ENCODE measurements at regions not wholly inside any gene's neighbourhood (a gene's known extent, or its start where the extent isn't known, plus 50 kb on each side); places are given as distances from the start of the nearest gene placed in this dataset.

GRCh38 chr2:47226132-47226922 lies 50.0 kb upstream of the CALM2 start:
- 30% methylated on average over 2 of the region's 4 CpGs for WGBS (ENCODE audit: insufficient coverage)
- Mint-ChIP-seq H3K36me3 (no peaks in the 10 kb centered on the region), H3K9me3 (peaks cover 0 to 1% (median 0%) of the 10 kb centered on the region in 7 donors), H3K27ac (peak overlapping the region in 1 of 7 donors; percentile 42), H3K27me3 (ENCODE audit: low read depth in 3 of 3) (peaks cover 1 to 2% (median 2%) of the 10 kb centered on the region in 3 donors), H3K4me3 (no peak overlapping the region), H3K4me1 (no peaks in the 10 kb centered on the region)
- H3K9me3 ChIP-seq (replicated peaks in 1 of 2; ENCODE audit: control insufficient read depth in 1 of 2, insufficient read depth in 1 of 2, low read length in 2 of 2) = no peaks in the 10 kb centered on the region
- DNase-seq = no peak
- no peak overlapping the region for H3K27ac ChIP-seq (ENCODE audit: low read depth in 1 of 2, low read length in 2 of 2)
- no peak for TF ChIP-seq CTCF (IDR thresholded peaks at IDR 0.05)
- H3K79me2 ChIP-seq (ENCODE audit: insufficient read depth, low read length) = no peaks in the 10 kb centered on the region
- no peaks in the 10 kb centered on the region for H4K20me1 ChIP-seq (ENCODE audit: insufficient read depth, low read length)
- H3K4me1 ChIP-seq (ENCODE audit: control insufficient read depth in 1 of 2, insufficient read depth in 2 of 2, low read length in 2 of 2) = no peaks in the 10 kb centered on the region
- H3K4me3 ChIP-seq (replicated peaks in 1 of 3; ENCODE audit: low read depth in 2 of 3, low read length in 3 of 3) = no peak overlapping the region
- H2AFZ ChIP-seq (ENCODE audit: insufficient read depth, low read depth, low read length, poor library complexity, severe bottlenecking) = no peak overlapping the region
- intact Hi-C loops (cut with micrococcal nuclease) = no loop called here
- no peak overlapping the region for H3K9ac ChIP-seq (ENCODE audit: insufficient read depth, low read length, poor library complexity, severe bottlenecking)
- no peaks in the 10 kb centered on the region for H3K36me3 ChIP-seq (replicated peaks in 1 of 2; ENCODE audit: control insufficient read depth in 1 of 2, insufficient read depth in 2 of 2, low read length in 2 of 2)
- no peak overlapping the region for H3K4me2 ChIP-seq (replicated peaks; ENCODE audit: extremely low read depth, low read length, poor library complexity, severe bottlenecking)
- no peaks in the 10 kb centered on the region for H3K27me3 ChIP-seq (ENCODE audit: control insufficient read depth in 2 of 2, insufficient read depth in 2 of 2, low read length in 2 of 2)

Measured in CD14-positive monocyte (primary cell).